Activated naive CD8-positive, alpha-beta T cell treated with anti-CD3 and anti-CD28 coated beads, Interleukin-2, amount 50 U/mL, for 24 hours (primary cell): ENCODE measurements at regions not wholly inside any gene's neighbourhood (a gene's known extent, or its start where the extent isn't known, plus 50 kb on each side); places are given as distances from the start of the nearest gene placed in this dataset.
"Not testable (repeated sequence)": the region's sequence is repeated elsewhere in the genome, so short reads cannot be mapped to it uniquely, and the experiment has no call there.

Experiments
- ATAC-seq: fragments of 150-1000 bp; cut with Tn5 transposase; one replicate; pipeline ENCODE4 v1.10.0; 2021
- DNase-seq: peaks from one replicate; pipeline ENCODE4 v3.0.0; 2021
- H3K27ac Mint-ChIP-seq: one replicate; pipeline ENCODE4 v1.8.0; 2021; ENCODE audit warnings: mild to moderate bottlenecking, mixed read lengths
- H3K27me3 Mint-ChIP-seq: one replicate; pipeline ENCODE4 v1.8.0; 2021; ENCODE audit warnings: mixed read lengths
- H3K36me3 Mint-ChIP-seq: one replicate; pipeline ENCODE4 v1.8.0; 2021; ENCODE audit warnings: low read depth, mixed read lengths
- H3K4me1 Mint-ChIP-seq: one replicate; pipeline ENCODE4 v1.8.0; 2021; ENCODE audit warnings: mixed read lengths
- H3K4me3 Mint-ChIP-seq: one replicate; pipeline ENCODE4 v1.8.0; 2021; ENCODE audit warnings: mild to moderate bottlenecking, moderate library complexity, mixed read lengths
- H3K9me3 Mint-ChIP-seq: one replicate; pipeline ENCODE4 v1.8.0; 2021; ENCODE audit warnings: mixed read lengths

GRCh38 chr5:145403992-145404391 is 431.1 kb downstream of the PRELID2 start:
- Mint-ChIP-seq H3K4me3 (no peak overlapping the region), H3K27me3 (no peaks in the 10 kb centered on the region), H3K36me3 (no peaks in the 10 kb centered on the region), H3K4me1 (no peaks in the 10 kb centered on the region), H3K9me3 (peaks cover 17% of the 10 kb centered on the region), H3K27ac (no peak overlapping the region)
- ATAC-seq (no peak), DNase-seq (no peak)

- H3K4me1 Mint-ChIP-seq: no peaks in the 10 kb centered on the region
- no peak for DNase-seq
- no peak overlapping the region for H3K27ac Mint-ChIP-seq
- H3K36me3 Mint-ChIP-seq: no peaks in the 10 kb centered on the region
- peaks cover 17% of the 10 kb centered on the region for H3K9me3 Mint-ChIP-seq
- no peak for ATAC-seq
- H3K4me3 Mint-ChIP-seq: no peak overlapping the region
- no peaks in the 10 kb centered on the region for H3K27me3 Mint-ChIP-seq
Observed at GRCh38 chr5:145396888-145397287, 438.3 kb downstream of the PRELID2 start.

- DNase-seq, H3K4me1 Mint-ChIP-seq, ATAC-seq, H3K4me3 Mint-ChIP-seq, H3K36me3 Mint-ChIP-seq, H3K27me3 Mint-ChIP-seq, H3K27ac Mint-ChIP-seq: not testable (repeated sequence)
- H3K9me3 Mint-ChIP-seq: peaks cover 26% of the 10 kb centered on the region
Observed at GRCh38 chr5:145395151-145395550, 440.0 kb downstream of the PRELID2 start.

- no peak overlapping the region for H3K4me3 Mint-ChIP-seq
- DNase-seq (no peak), ATAC-seq (no peak)
- H3K27me3 Mint-ChIP-seq: no peaks in the 10 kb centered on the region
- H3K4me1 Mint-ChIP-seq: no peaks in the 10 kb centered on the region
- no peak overlapping the region for H3K27ac Mint-ChIP-seq
- H3K9me3 Mint-ChIP-seq: peaks cover 30% of the 10 kb centered on the region
- H3K36me3 Mint-ChIP-seq: no peaks in the 10 kb centered on the region
Observed at GRCh38 chr5:145393426-145393825, 441.7 kb downstream of the PRELID2 start.

GRCh38 chr5:145389047-145389446 is 446.1 kb downstream of the PRELID2 start:
- DNase-seq (no peak), ATAC-seq (no peak)
- Mint-ChIP-seq H3K27ac (no peak overlapping the region), H3K27me3 (no peaks in the 10 kb centered on the region), H3K4me3 (no peak overlapping the region), H3K36me3 (no peaks in the 10 kb centered on the region), H3K9me3 (peaks cover 37% of the 10 kb centered on the region), H3K4me1 (no peaks in the 10 kb centered on the region)

GRCh38 chr5:145385276-145385675 is 449.9 kb downstream of the PRELID2 start:
- H3K4me3 Mint-ChIP-seq: no peak overlapping the region
- DNase-seq: no peak
- peaks cover 23% of the 10 kb centered on the region for H3K9me3 Mint-ChIP-seq
- no peaks in the 10 kb centered on the region for H3K4me1 Mint-ChIP-seq
- no peaks in the 10 kb centered on the region for H3K36me3 Mint-ChIP-seq
- no peak for ATAC-seq
- H3K27ac Mint-ChIP-seq: no peak overlapping the region
- no peaks in the 10 kb centered on the region for H3K27me3 Mint-ChIP-seq

- Mint-ChIP-seq H3K4me1 (no peaks in the 10 kb centered on the region), H3K27ac (no peak overlapping the region), H3K36me3 (no peaks in the 10 kb centered on the region), H3K9me3 (peaks cover 44% of the 10 kb centered on the region), H3K27me3 (no peaks in the 10 kb centered on the region), H3K4me3 (no peak overlapping the region)
- DNase-seq: no peak
- no peak for ATAC-seq
Observed at GRCh38 chr5:145378226-145378625, 456.9 kb downstream of the PRELID2 start.

GRCh38 chr5:145375521-145375920 is 459.6 kb downstream of the PRELID2 start:
- H3K4me1 Mint-ChIP-seq: no peaks in the 10 kb centered on the region
- ATAC-seq: no peak

GRCh38 chr5:145365464-145365863 is 469.7 kb downstream of the PRELID2 start:
- peaks cover 9% of the 10 kb centered on the region for H3K9me3 Mint-ChIP-seq
- no peak for ATAC-seq
- no peak overlapping the region for H3K27ac Mint-ChIP-seq

More at GRCh38 chr5:145375521-145375920, 459.6 kb downstream of the PRELID2 start:
- Mint-ChIP-seq H3K4me3 (no peak overlapping the region), H3K9me3 (peaks cover 39% of the 10 kb centered on the region), H3K27ac (no peak overlapping the region), H3K36me3 (no peaks in the 10 kb centered on the region), H3K27me3 (no peaks in the 10 kb centered on the region)
- DNase-seq: no peak

GRCh38 chr5:145362266-145362665 is 472.9 kb downstream of the PRELID2 start:
- peaks cover 11% of the 10 kb centered on the region for H3K9me3 Mint-ChIP-seq
- H3K27me3 Mint-ChIP-seq: no peaks in the 10 kb centered on the region
- no peaks in the 10 kb centered on the region for H3K36me3 Mint-ChIP-seq
- DNase-seq: no peak
- no peak overlapping the region for H3K4me3 Mint-ChIP-seq
- no peak for ATAC-seq
- no peak overlapping the region for H3K27ac Mint-ChIP-seq
- no peaks in the 10 kb centered on the region for H3K4me1 Mint-ChIP-seq

More at GRCh38 chr5:145365464-145365863, 469.7 kb downstream of the PRELID2 start:
- no peaks in the 10 kb centered on the region for H3K27me3 Mint-ChIP-seq
- H3K36me3 Mint-ChIP-seq: no peaks in the 10 kb centered on the region
- no peak for DNase-seq
- no peaks in the 10 kb centered on the region for H3K4me1 Mint-ChIP-seq
- H3K4me3 Mint-ChIP-seq: no peak overlapping the region

- ATAC-seq: no peak
- Mint-ChIP-seq H3K27me3 (no peaks in the 10 kb centered on the region), H3K9me3 (peaks cover 10% of the 10 kb centered on the region), H3K36me3 (no peaks in the 10 kb centered on the region), H3K27ac (no peak overlapping the region), H3K4me3 (no peak overlapping the region), H3K4me1 (no peaks in the 10 kb centered on the region)
- DNase-seq: no peak
Observed at GRCh38 chr5:145360936-145361335, 474.2 kb downstream of the PRELID2 start.

- H3K27ac Mint-ChIP-seq: no peak overlapping the region
- no peaks in the 10 kb centered on the region for H3K4me1 Mint-ChIP-seq
- H3K36me3 Mint-ChIP-seq: no peaks in the 10 kb centered on the region
- no peaks in the 10 kb centered on the region for H3K27me3 Mint-ChIP-seq
- no peak overlapping the region for H3K4me3 Mint-ChIP-seq
- H3K9me3 Mint-ChIP-seq: peaks cover 8% of the 10 kb centered on the region
- DNase-seq (no peak), ATAC-seq (no peak)
Observed at GRCh38 chr5:145350513-145350912, 484.6 kb downstream of the PRELID2 start.

GRCh38 chr5:145347026-145347616 is 488.0 kb downstream of the PRELID2 start:
- ATAC-seq (no peak), DNase-seq (no peak)
- Mint-ChIP-seq H3K36me3 (no peaks in the 10 kb centered on the region), H3K9me3 (peaks cover 6% of the 10 kb centered on the region), H3K4me3 (no peak overlapping the region), H3K27ac (no peak overlapping the region), H3K27me3 (no peaks in the 10 kb centered on the region), H3K4me1 (no peaks in the 10 kb centered on the region)

GRCh38 chr5:145345511-145346287 is 489.4 kb downstream of the PRELID2 start:
- Mint-ChIP-seq H3K9me3 (peaks cover 8% of the 10 kb centered on the region), H3K4me3 (no peak overlapping the region), H3K36me3 (no peaks in the 10 kb centered on the region), H3K27ac (no peak overlapping the region), H3K4me1 (no peaks in the 10 kb centered on the region), H3K27me3 (no peaks in the 10 kb centered on the region)
- ATAC-seq (no peak), DNase-seq (no peak)

- H3K27ac Mint-ChIP-seq: no peak overlapping the region
- DNase-seq (no peak), ATAC-seq (no peak)
- H3K36me3 Mint-ChIP-seq: no peaks in the 10 kb centered on the region
- peaks cover 7% of the 10 kb centered on the region for H3K9me3 Mint-ChIP-seq
- H3K4me3 Mint-ChIP-seq: no peak overlapping the region
- no peaks in the 10 kb centered on the region for H3K27me3 Mint-ChIP-seq
- no peaks in the 10 kb centered on the region for H3K4me1 Mint-ChIP-seq
Observed at GRCh38 chr5:145341842-145342241, 493.3 kb downstream of the PRELID2 start.
